Spinal cord (tissue), 9 donors: ENCODE measurements at regions not wholly inside any gene's neighbourhood (a gene's known extent, or its start where the extent isn't known, plus 50 kb on each side); places are given as distances from the start of the nearest gene placed in this dataset.
"Not testable (repeated sequence)": the region's sequence is repeated elsewhere in the genome, so short reads cannot be mapped to it uniquely, and the experiment has no call there.

Experiments used
- DNase-seq, 6 donors: peaks; one replicate each; pipeline versions ENCODE4 v3.0.0 to v3.0.0-alpha.2; 2013 to 2015; ENCODE audit warnings: low spot score in 6 of 6, low read depth in 4 of 6
- H3K27ac ChIP-seq: one replicate; pipeline ENCODE4 v1.5.1; 2013; ENCODE audit warnings: low read depth, low read length, control low read depth
- H3K27me3 ChIP-seq: one replicate; pipeline ENCODE4 v1.6.1; 2013; ENCODE audit warnings: low read length; ENCODE audit not compliant: control insufficient read depth, insufficient read depth
- H3K36me3 ChIP-seq: one replicate; pipeline ENCODE4 v1.6.1; 2013; ENCODE audit warnings: low read length; ENCODE audit not compliant: control insufficient read depth, insufficient read depth
- H3K4me1 ChIP-seq: one replicate; pipeline ENCODE4 v1.6.1; 2013; ENCODE audit warnings: low read length; ENCODE audit not compliant: control insufficient read depth, insufficient read depth
- H3K4me3 ChIP-seq: one replicate; pipeline ENCODE4 v1.5.1; 2013; ENCODE audit warnings: low read depth, low read length, control low read depth
- H3K9me3 ChIP-seq: one replicate; pipeline ENCODE4 v1.6.1; 2013; ENCODE audit warnings: low read length; ENCODE audit not compliant: control insufficient read depth, insufficient read depth
- WGBS: methylation state at CpG from one replicate; pipeline ENCODE4 v1.1.5; 2013; ENCODE audit warnings: missing lambda C conversion rate; ENCODE audit not compliant: insufficient coverage; 5-methylcytosine and 5-hydroxymethylcytosine counted together
- donor health status: healthy.

DNA sequence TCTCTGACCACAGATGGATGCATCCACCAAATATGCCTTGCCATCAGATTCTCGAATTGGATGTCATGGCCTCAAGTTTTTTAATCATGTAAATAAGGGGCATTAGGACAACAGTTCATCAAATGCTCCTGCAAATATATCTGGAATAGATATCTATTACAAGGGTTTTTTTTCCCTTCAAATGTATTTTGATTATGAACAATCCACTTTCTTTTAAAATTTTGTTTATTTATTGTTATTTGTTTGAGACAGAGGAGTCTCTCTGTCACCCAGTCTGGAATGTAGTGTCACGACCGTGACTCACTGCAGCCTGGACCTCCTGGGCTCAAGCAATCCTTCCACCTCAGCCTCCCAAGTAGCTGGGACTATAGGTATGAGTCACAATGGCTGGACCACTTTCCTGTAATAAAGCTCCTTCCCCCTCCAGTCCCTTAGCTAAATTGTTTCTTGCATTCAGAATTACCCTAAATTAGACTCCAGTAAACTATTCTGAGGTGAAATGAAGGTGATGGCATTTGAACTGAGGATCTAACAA, 1412.1 kb downstream of the EFNA5 start:
- Histone ChIP-seq H3K4me1 (no peaks in the 10 kb centered on the region), H3K27me3 (no peaks in the 10 kb centered on the region), H3K9me3 (no peaks in the 10 kb centered on the region), H3K36me3 (no peaks in the 10 kb centered on the region), H3K27ac (no peak overlapping the region), H3K4me3 (no peak overlapping the region)
- no CpG with 5 or more reads among the region's 3 CpGs for WGBS
- DNase-seq, result no peak

DNA sequence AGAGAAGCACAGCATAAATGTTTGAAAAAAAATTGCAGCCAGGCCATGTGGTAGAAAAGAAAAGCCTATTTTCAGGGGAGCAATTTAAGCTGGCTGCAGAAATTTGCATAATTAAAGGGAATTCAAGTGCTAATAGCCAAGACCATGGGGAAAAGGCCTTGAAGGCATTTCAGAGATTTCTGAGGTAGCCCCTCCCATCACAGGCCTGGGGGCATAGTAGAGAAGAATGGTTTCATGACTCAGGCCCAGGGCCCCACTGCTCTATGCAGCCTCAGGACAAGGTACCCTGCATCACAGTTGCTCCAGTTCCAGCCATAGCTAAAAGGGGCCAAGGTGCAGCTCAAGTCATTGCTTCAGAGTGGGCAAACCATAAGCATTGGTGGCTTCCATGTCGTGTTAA, 1416.0 kb downstream of the EFNA5 start:
- Histone ChIP-seq H3K4me1 (no peaks in the 10 kb centered on the region), H3K36me3 (no peaks in the 10 kb centered on the region), H3K9me3 (no peaks in the 10 kb centered on the region), H3K27ac (no peak overlapping the region), H3K4me3 (no peak overlapping the region), H3K27me3 (no peaks in the 10 kb centered on the region)
- 88% methylated on average over 1 of the region's 1 CpG for WGBS
- DNase-seq, result no peak

DNA sequence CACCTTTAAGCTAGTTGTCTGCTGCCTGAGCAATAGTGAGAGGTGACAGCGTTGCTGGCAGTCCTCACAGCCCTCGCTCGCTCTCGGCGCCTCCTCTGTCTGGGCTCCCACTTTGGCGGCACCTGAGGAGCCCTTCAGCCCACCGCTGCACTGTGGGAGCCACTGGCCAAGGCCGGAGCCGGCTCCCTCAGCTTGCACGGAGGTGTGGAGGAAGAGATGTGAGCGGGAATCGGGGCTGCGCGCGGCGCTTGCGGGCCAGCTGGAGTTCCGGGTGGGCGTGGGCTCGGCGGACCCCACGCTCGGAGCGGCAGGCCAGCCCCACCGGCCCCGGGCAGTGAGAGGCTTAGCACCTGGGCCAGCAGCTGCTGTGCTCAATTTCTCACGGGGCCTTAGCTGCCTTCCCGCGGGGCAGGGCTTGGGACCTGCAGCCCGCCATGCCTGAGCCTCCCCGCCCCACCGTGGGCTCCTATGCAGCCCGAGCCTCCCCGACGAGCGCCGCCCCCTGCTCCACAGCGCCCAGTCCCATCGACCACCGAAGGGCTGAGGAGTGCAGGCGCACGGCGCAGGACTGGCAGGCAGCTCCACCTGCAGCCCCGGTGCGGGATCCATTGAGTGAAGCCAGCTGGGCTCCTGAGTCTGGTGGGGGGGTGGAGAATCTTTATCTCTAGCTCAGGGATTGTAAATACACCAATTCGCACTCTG, 1424.5 kb downstream of the EFNA5 start:
- DNase-seq, H3K27ac ChIP-seq, H3K9me3 ChIP-seq, H3K4me3 ChIP-seq, H3K36me3 ChIP-seq, H3K4me1 ChIP-seq, H3K27me3 ChIP-seq: not testable (repeated sequence)
- 89% methylated on average over 41 of the region's 46 CpGs for WGBS

DNA sequence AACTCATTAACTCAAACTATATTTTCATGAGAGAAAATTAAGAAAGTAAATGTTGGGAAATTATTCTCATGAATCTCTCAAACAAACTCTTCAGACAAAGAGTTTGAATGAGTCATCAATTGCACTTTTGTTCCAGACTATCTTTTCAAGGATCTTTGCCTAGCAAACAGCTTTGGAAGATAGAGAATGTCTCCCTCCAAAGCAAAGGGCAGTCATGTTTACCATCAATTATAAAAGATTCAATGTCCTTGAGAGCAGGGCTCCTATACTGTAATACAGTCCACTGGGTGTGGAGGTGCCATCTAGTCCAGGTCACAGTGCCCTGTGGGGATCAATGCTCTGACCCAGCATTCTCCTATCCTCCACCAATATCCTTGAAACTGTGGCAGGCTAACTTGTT, 1429.3 kb downstream of the EFNA5 start:
- Histone ChIP-seq H3K36me3 (no peaks in the 10 kb centered on the region), H3K4me3 (no peak overlapping the region), H3K4me1 (no peaks in the 10 kb centered on the region), H3K9me3 (no peaks in the 10 kb centered on the region), H3K27me3 (no peaks in the 10 kb centered on the region), H3K27ac (no peak overlapping the region)
- no peak for DNase-seq

DNA sequence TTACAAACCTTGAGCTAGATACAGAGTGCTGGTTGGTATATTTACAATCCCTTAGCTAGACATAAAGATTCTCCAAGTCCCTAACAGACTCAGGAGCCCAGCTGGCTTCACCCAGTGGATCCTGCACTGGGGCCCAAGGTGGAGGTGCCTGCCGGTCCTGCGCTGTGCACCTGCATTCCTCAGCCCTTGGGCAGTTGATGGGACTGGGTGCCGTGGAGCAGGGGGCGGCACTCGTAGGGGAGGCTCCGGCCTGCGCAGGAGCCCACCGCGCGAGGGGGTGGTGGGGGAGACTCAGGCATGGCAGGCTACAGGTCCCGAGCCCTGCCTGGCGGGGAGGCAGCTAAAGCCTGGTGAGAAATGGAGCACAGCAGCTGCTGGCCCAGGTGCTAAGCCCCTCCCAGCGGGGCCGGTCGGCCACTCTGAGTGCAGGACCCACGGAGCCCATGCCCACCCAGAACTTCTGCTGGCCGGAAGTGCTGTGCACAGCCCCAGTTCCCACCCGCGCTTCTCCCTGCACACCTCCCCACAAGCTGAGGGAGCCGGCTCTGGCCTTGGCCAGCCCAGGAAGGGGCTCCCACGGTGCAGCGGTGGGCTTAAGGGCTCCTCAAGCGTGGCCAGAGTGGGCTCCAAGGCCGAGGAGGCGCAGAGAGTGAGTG, 1464.7 kb downstream of the EFNA5 start:
- WGBS, result 99% methylated on average over 17 of the region's 25 CpGs
- Histone ChIP-seq H3K27me3 (no peaks in the 10 kb centered on the region), H3K9me3 (no peaks in the 10 kb centered on the region)

DNA sequence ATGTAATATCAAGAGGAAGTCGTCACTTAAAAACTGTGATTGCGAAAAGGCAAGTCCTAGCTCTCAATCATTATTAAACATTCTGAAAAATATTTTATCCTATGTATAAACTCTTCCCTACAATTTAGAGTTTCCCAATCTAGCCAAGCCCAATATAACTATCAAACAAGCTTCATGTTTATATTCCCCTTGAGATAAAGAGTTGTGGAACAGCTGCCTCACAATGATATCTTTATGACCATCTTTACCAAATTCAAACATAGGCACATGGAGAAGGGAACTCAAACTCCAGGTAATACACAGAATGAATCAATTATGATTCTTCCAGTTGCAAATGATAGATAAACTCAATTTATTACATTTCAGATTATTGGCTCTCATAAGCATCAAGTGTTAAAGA, 1468.7 kb downstream of the EFNA5 start:
- no CpG with 5 or more reads among the region's 2 CpGs for WGBS
- H3K36me3 ChIP-seq, result no peaks in the 10 kb centered on the region
- DNase-seq, result no peak

More for the DNA sequence above, 1464.7 kb downstream of the EFNA5 start:
- Histone ChIP-seq H3K36me3 (no peaks in the 10 kb centered on the region), H3K27ac (no peak overlapping the region), H3K4me1 (no peaks in the 10 kb centered on the region), H3K4me3 (no peak overlapping the region)
- no peak for DNase-seq

DNA sequence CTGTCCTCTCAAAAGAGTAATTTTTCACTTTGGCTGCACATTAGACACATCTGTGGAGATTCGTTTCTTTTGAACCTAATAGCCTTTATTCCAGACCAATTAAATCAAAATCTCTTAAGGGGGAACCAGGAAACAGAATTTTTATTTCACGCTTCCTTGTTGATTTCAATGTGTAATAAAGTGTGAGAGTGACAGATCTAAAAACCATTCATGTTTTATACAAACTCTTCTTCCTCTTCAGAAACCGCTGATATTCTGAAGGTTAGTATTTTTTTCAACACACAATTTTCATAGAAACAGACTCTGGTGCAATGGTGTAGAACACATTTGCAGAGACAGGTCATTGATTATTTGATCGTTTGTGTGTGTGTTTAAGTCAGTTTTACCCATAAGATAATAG, 1469.8 kb downstream of the EFNA5 start:
- H3K9me3 ChIP-seq, result no peaks in the 10 kb centered on the region
- no peak overlapping the region for H3K4me3 ChIP-seq
- no peaks in the 10 kb centered on the region for H3K4me1 ChIP-seq
- no peak overlapping the region for H3K27ac ChIP-seq
- DNase-seq, result no peak
- WGBS, result no CpG with 5 or more reads among the region's 4 CpGs
- H3K27me3 ChIP-seq, result no peaks in the 10 kb centered on the region
- H3K36me3 ChIP-seq, result no peaks in the 10 kb centered on the region

More for the DNA sequence above, 1468.7 kb downstream of the EFNA5 start:
- Histone ChIP-seq H3K27ac (no peak overlapping the region), H3K4me1 (no peaks in the 10 kb centered on the region), H3K27me3 (no peaks in the 10 kb centered on the region), H3K9me3 (no peaks in the 10 kb centered on the region), H3K4me3 (no peak overlapping the region)

DNA sequence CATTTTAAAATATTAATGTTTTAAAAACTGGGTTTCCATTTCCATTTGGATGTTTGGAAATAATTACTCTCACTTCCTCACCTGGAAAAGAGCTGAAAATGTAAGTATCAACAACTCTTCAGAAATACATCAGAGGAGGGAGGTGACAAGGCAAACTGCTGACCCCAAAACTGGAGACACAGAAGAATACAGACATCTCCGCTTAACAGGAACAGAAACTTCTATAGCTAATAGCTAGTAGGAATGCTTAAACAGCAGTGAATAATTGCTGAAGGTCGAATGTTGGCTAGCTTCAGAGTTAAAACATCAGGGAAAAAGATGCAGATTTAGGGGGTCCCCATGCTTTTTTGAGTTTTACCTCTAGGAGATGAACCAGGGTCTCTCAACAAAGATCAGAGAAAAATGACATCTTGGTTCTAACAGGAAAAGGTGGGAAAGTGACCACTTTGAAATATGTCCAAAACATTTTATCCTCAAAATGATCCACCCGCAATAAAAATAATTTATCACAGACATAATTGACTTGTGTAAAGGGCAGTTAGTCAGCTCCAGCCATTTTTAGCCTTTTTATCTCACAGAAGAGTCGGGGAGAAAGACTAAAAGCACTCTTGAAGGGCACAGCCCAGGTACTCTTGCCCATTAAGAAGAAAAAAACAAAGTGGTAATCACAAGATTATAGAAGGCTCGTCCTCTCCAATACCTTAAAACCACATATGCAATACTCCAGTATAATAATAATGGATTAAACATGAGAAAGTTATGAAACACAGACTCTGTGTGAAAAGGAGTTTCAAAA, 1474.9 kb downstream of the EFNA5 start:
- no CpG with 5 or more reads among the region's 5 CpGs for WGBS
- Histone ChIP-seq H3K9me3 (no peaks in the 10 kb centered on the region), H3K36me3 (no peaks in the 10 kb centered on the region)

DNA sequence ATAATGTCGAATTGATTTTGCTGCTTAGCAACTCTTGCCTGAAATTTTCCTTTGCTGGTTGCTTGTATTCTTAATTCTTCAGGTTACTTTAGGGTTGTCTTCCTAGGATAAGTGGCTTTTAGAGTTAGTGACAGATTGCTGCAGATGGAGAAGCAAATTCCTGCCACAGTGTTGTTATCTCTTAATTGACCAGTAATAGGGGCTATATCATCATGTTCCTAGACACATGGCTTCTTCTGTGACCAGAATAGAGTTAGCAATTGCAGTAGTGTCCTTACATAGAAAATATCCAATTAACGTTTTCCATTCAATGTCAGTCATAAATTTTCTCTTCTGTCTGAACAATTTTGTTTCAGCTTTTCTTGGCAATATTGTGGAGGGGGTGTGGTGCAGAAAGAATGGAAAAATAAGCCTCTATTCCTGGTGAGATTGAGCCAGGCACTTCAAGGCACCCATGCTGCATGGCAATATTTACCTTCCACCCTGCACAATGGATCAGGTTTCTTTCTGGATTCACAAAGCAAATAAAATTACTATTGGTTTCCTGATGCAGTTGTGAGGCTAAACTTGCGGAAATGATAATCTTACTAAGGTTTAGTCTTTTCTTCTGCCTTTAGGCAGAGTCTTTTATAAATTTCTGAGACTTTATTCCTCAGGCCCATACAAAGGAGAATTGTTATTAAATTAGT, 1481.5 kb downstream of the EFNA5 start:
- peak in 1 of 6 donors; percentile 8 for DNase-seq
- no peak overlapping the region for H3K27ac ChIP-seq
- no peaks in the 10 kb centered on the region for H3K36me3 ChIP-seq
- no peaks in the 10 kb centered on the region for H3K27me3 ChIP-seq
- H3K4me1 ChIP-seq, result no peaks in the 10 kb centered on the region
- 100% methylated on average over 1 of the region's 3 CpGs for WGBS
- H3K4me3 ChIP-seq, result no peak overlapping the region
- no peaks in the 10 kb centered on the region for H3K9me3 ChIP-seq

More for the DNA sequence above, 1474.9 kb downstream of the EFNA5 start:
- no peaks in the 10 kb centered on the region for H3K27me3 ChIP-seq
- H3K4me3 ChIP-seq, result no peak overlapping the region
- DNase-seq, result no peak
- H3K4me1 ChIP-seq, result no peaks in the 10 kb centered on the region
- no peak overlapping the region for H3K27ac ChIP-seq
